K562 (cell line): ENCODE measurements at regions not wholly inside any gene's neighbourhood (a gene's known extent, or its start where the extent isn't known, plus 50 kb on each side); places are given as distances from the start of the nearest gene placed in this dataset.

Experiments used
- ATAC-seq: fragments of 200-7000 bp; cut with Tn5 transposase; 3 replicates; pipeline ENCODE4 v1.9.1; 2020; ENCODE audit warnings: moderate library complexity
- BruUV-seq: library from RNA; stranded (reverse); fragments of 400-500 nt; replicated peaks from 2 replicates; lab custom pipeline; 2021; lab: Mats Ljungman, UMichigan
- CTCF ChIA-PET: fragments of 300-600 bp; formaldehyde crosslinking; extraction: SDS; loops from one replicate; lab custom pipeline; 2021; ENCODE audit warnings: low intra/inter-chr PET ratio; lab: Yijun Ruan, JAX
- POLR2A ChIA-PET: fragments of 300-600, 350-650 bp; sonication (Branson Sonifier 250); formaldehyde crosslinking; extraction: SDS; loops from one replicate; lab custom pipeline; 2021; ENCODE audit warnings: antibody characterized with exemption, inconsistent platforms; lab: Yijun Ruan, JAX
- DNase-seq, 4 experiments: peaks; one replicate each; pipeline versions ENCODE4 v3.0.0 to v3.0.0-alpha.2; 2011 to 2018; ENCODE audit warnings: low spot score in 3 of 4, mixed read lengths in 3 of 4; ENCODE audit errors: extremely low read depth in 1 of 4
- FAIRE-seq: peaks from 2 replicates; lab custom pipeline; 2011; peaks lifted over from hg19 to GRCh38; lab: Jason Lieb, UNC
- H2AFZ ChIP-seq: 2 replicates; pipeline ENCODE4 v1.6.0; 2011; ENCODE audit warnings: low read depth, low read length, control low read depth, inconsistent platforms
- H3K27ac ChIP-seq: fragments of 200-600 bp; 3 replicates; pipeline ENCODE4 v1.8.0; 2011; ENCODE audit warnings: low read depth, mild to moderate bottlenecking, control low read depth, inconsistent platforms, low read length, moderate library complexity, mixed read lengths; ENCODE audit errors: extremely low read depth
- H3K27me3 ChIP-seq, 2 experiments: fragments of 300-600 bp in 1 of 2; 2 replicates in 1 of 2; 3 replicates in 1 of 2; pipeline versions ENCODE4 v1.6.0 to v1.8.0; 2011; ENCODE audit warnings: inconsistent platforms in 2 of 2, low read length in 2 of 2, mild to moderate bottlenecking in 1 of 2, mixed read lengths in 1 of 2, moderate library complexity in 1 of 2; ENCODE audit not compliant: control insufficient read depth in 2 of 2, insufficient read depth in 2 of 2
- H3K36me3 ChIP-seq: fragments of 300-600 bp; 3 replicates; pipeline ENCODE4 v1.8.0; 2011; ENCODE audit warnings: mild to moderate bottlenecking, low read length, inconsistent platforms; ENCODE audit not compliant: control insufficient read depth, insufficient read depth
- H3K4me1 ChIP-seq, 2 experiments: fragments of 200-600 bp in 1 of 2; replicated peaks in 1 of 2; 2 replicates in 1 of 2; 3 replicates in 1 of 2; pipeline versions ENCODE4 v1.5.1 to v1.8.0; 2011; ENCODE audit warnings: inconsistent platforms in 2 of 2, low read length in 2 of 2, mild to moderate bottlenecking in 1 of 2, mixed read lengths in 1 of 2, moderate library complexity in 1 of 2; ENCODE audit not compliant: control insufficient read depth in 2 of 2, insufficient read depth in 2 of 2
- H3K4me2 ChIP-seq: 2 replicates; pipeline ENCODE4 v1.6.1; 2011; ENCODE audit warnings: low read length, control low read depth, inconsistent platforms, mixed read lengths; ENCODE audit not compliant: insufficient read depth
- H3K4me3 ChIP-seq: fragments of 200-600 bp; sonication (generic), shearing (Covaris generic); 2 replicates; pipeline ENCODE4 v1.5.1; 2016; ENCODE audit warnings: control low read depth, inconsistent platforms
- H3K79me2 ChIP-seq: fragments of 200-600 bp; 3 replicates; pipeline ENCODE4 v1.8.0; 2011; ENCODE audit warnings: low read length, inconsistent platforms; ENCODE audit not compliant: control insufficient read depth, insufficient read depth
- H3K9ac ChIP-seq, 2 experiments: 2 replicates each; pipeline versions ENCODE4 v1.6.0 to v1.6.1; 2011; ENCODE audit warnings: low read depth in 2 of 2, low read length in 2 of 2, control low read depth in 1 of 2, inconsistent platforms in 1 of 2, mild to moderate bottlenecking in 1 of 2, mixed read lengths in 1 of 2; ENCODE audit not compliant: insufficient read depth in 1 of 2
- H3K9me1 ChIP-seq: one replicate; pipeline ENCODE4 v1.6.0; 2011; ENCODE audit warnings: inconsistent platforms, mild to moderate bottlenecking, low read length, moderate library complexity; ENCODE audit not compliant: control insufficient read depth, insufficient read depth
- H3K9me3 ChIP-seq: replicated peaks from 2 replicates; pipeline ENCODE4 v1.5.1; 2011; ENCODE audit warnings: low read depth, low read length, inconsistent platforms; ENCODE audit not compliant: control insufficient read depth, insufficient read depth
- H4K20me1 ChIP-seq: replicated peaks from 2 replicates; pipeline ENCODE4 v1.6.1; 2011; ENCODE audit warnings: low read length, inconsistent platforms, mixed read lengths; ENCODE audit not compliant: control insufficient read depth, insufficient read depth
- SRSF1 ChIP-seq: fragments of 200-400 bp; formaldehyde crosslinking; IDR thresholded peaks from 2 replicates; pipeline ENCODE4 v1.6.1; 2017; ENCODE audit warnings: mild to moderate bottlenecking, low read depth, low read length, moderate library complexity
- WGBS: fragments of 100-300 bp; shearing (Covaris generic); methylation state at CpG from one replicate; pipeline ENCODE4 v1.1.6; 2016; ENCODE audit warnings: low coverage, mixed read lengths; ENCODE audit not compliant: insufficient coverage; ENCODE audit errors: missing lambda C conversion rate; 5-methylcytosine and 5-hydroxymethylcytosine counted together
- in situ Hi-C: fragments of 300-500 bp; cut with MboI; formaldehyde crosslinking; loops from 4 replicates; pipeline ENCODE4 v1.15.0; 2018; ENCODE audit warnings: inconsistent platforms, mixed read lengths
- intact Hi-C: fragments of 100-400 bp; cut with micrococcal nuclease; formaldehyde crosslinking; loops from 2 replicates; pipeline ENCODE4 v1.14.2; 2022
- TF ChIP-seq, protein P1 (sequence below): fragments of 450-650 bp; IDR thresholded peaks from 2 replicates; pipeline ENCODE4 v1.6.1; 2017; ENCODE audit warnings: antibody characterized with exemption, mild to moderate bottlenecking
- TF ChIP-seq, protein P2 (sequence below): IDR thresholded peaks from 2 replicates; pipeline ENCODE4 v1.6.1; 2016; ENCODE audit warnings: missing genetic modification characterization, missing compliant biosample characterization

DNA sequence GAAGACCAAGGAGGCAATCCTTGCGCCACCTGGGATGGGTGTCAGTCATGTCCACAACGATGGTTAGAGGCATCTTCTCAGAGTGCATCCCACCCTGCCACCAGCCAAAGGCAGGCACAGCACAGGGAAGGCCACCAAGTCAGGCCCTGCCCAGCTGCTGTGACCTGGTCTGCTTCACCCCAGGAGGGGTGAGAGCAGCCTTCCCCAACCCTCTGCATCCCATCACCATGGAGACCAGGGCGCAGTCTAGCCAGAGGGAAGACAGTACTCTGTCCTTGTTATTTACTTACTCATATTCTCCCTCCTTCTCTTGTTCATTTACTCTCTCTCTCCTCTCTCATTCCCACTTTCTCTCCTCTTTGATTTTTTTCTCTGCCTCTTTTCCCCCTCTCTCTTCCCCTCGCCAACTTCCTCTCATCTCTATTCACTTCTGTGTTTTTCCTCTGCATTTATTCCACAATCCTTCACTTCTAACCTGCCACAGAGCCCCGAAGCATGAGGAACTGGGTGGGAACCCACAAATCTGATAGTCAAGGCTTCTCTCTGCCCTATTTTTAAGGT lies 749.4 kb downstream of the UQCRFS1 start (continued):
- TF ChIP-seq, protein P1, sequence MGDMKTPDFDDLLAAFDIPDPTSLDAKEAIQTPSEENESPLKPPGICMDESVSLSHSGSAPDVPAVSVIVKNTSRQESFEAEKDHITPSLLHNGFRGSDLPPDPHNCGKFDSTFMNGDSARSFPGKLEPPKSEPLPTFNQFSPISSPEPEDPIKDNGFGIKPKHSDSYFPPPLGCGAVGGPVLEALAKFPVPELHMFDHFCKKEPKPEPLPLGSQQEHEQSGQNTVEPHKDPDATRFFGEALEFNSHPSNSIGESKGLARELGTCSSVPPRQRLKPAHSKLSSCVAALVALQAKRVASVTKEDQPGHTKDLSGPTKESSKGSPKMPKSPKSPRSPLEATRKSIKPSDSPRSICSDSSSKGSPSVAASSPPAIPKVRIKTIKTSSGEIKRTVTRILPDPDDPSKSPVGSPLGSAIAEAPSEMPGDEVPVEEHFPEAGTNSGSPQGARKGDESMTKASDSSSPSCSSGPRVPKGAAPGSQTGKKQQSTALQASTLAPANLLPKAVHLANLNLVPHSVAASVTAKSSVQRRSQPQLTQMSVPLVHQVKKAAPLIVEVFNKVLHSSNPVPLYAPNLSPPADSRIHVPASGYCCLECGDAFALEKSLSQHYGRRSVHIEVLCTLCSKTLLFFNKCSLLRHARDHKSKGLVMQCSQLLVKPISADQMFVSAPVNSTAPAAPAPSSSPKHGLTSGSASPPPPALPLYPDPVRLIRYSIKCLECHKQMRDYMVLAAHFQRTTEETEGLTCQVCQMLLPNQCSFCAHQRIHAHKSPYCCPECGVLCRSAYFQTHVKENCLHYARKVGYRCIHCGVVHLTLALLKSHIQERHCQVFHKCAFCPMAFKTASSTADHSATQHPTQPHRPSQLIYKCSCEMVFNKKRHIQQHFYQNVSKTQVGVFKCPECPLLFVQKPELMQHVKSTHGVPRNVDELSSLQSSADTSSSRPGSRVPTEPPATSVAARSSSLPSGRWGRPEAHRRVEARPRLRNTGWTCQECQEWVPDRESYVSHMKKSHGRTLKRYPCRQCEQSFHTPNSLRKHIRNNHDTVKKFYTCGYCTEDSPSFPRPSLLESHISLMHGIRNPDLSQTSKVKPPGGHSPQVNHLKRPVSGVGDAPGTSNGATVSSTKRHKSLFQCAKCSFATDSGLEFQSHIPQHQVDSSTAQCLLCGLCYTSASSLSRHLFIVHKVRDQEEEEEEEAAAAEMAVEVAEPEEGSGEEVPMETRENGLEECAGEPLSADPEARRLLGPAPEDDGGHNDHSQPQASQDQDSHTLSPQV: no peak
- TF ChIP-seq, all 486 proteins: peak for 0

DNA sequence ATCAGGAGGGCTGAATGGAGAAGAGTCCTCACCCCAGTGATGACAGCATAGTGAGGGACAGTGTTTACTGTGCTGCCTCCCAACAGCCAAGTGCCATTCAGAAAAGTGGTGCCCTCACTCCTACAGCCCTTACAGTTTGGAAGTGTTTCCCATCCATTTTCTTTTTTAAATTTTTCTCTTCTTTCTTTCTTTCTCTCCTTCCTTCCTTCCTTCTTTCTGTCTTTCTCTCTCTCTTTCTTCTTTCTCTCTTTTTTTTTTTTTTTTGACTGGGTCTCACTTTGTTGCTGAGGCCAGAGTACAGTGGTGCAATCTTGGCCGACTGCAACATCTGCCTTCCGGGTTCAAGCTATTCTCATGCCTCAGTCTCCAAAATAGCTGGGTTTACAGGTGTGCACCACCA lies 755.3 kb downstream of the UQCRFS1 start:
- peaks cover 4% of the 10 kb centered on the region for H3K9me1 ChIP-seq
- H3K4me2 ChIP-seq: no peak overlapping the region
- TF ChIP-seq, protein P2, sequence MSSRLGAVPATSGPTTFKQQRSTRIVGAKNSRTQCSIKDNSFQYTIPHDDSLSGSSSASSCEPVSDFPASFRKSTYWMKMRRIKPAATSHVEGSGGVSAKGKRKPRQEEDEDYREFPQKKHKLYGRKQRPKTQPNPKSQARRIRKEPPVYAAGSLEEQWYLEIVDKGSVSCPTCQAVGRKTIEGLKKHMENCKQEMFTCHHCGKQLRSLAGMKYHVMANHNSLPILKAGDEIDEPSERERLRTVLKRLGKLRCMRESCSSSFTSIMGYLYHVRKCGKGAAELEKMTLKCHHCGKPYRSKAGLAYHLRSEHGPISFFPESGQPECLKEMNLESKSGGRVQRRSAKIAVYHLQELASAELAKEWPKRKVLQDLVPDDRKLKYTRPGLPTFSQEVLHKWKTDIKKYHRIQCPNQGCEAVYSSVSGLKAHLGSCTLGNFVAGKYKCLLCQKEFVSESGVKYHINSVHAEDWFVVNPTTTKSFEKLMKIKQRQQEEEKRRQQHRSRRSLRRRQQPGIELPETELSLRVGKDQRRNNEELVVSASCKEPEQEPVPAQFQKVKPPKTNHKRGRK: peak; percentile 55
- no peak for TF ChIP-seq SRSF1
- TF ChIP-seq, all 486 proteins: peak for 1
- CTCF ChIA-PET: no interaction called here
- Histone ChIP-seq H3K36me3 (peaks cover 93% of the 10 kb centered on the region), H3K79me2 (peaks cover 71% of the 10 kb centered on the region), H2AFZ (no peak overlapping the region), H3K27me3 (no peaks in the 10 kb centered on the region), H3K9ac (no peak overlapping the region), H3K4me1 (peaks cover 3% of the 10 kb centered on the region in 2 experiments; a peak in 3 of 5 replicates), H3K4me3 (no peak overlapping the region), H3K9me3 (no peaks in the 10 kb centered on the region), H3K27ac (no peak overlapping the region), H4K20me1 (peaks cover 25% of the 10 kb centered on the region)
- no peak for DNase-seq
- intact Hi-C loops (no loop called here), in situ Hi-C loops (loop anchor here (10.0 kb wide), 1 partner anchor 417 kb away; no protein-coding TSS in a partner anchor)
- no TSS peak for BruUV-seq
- POLR2A ChIA-PET: no interaction called here
- no peak for FAIRE-seq
- ATAC-seq: no peak
- no CpG with 5 or more reads among the region's 2 CpGs for WGBS
